ENCODE measurements at regions not wholly inside any gene's neighbourhood (a gene's known extent, or its start where the extent isn't known, plus 50 kb on each side); places are given as distances from the start of the nearest gene placed in this dataset.
A peak's percentile ranks its signal among the peaks of the same experiment; 100 is the strongest.

DNA sequence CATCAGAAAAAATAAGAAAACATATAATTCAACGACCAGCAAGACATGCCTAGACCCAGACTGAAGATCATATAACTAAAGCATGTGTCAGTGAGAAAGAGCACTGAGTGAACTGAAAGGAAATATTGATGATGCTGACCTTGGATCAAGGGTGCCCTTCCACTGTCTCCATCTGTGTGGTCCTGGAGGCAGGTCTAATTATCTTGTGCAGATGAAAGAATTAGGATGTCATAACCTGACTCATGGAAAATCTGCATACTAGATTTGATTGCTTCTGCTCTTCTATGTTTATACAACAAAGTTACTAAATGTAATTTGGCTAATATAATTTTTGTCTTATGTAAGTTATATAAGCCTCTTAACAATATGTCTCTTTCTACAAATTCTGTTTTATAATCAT is 264.6 kb upstream of the TGFBR2 start:
- DNase-seq (no peak), ATAC-seq (no peak)
- Histone ChIP-seq H3K4me1 (peaks cover 0 to 48% (median 26%) of the 10 kb centered on the region in 9 donors), H3K9me3 (peaks cover 0 to 4% (median 0%) of the 10 kb centered on the region in 11 donors), H3K27ac (peak overlapping the region in 6 of 10 donors; percentile 53 to 72 (median 63)), H3K27me3 (no peaks in the 10 kb centered on the region), H3K36me3 (no peaks in the 10 kb centered on the region), H3K4me3 (no peak overlapping the region)
- intact Hi-C loops (cut with DNase I): loop anchor here in 3 of 10 donors (10.0 kb wide), 3 partner anchors 107 to 353 kb away; partner anchors contain the start of gene TGFBR2 (in 1 of the 3)
- WGBS, 2 donors: 91 to 92% methylated on average over 1 of the region's 1 CpG
- TF ChIP-seq, protein P1, sequence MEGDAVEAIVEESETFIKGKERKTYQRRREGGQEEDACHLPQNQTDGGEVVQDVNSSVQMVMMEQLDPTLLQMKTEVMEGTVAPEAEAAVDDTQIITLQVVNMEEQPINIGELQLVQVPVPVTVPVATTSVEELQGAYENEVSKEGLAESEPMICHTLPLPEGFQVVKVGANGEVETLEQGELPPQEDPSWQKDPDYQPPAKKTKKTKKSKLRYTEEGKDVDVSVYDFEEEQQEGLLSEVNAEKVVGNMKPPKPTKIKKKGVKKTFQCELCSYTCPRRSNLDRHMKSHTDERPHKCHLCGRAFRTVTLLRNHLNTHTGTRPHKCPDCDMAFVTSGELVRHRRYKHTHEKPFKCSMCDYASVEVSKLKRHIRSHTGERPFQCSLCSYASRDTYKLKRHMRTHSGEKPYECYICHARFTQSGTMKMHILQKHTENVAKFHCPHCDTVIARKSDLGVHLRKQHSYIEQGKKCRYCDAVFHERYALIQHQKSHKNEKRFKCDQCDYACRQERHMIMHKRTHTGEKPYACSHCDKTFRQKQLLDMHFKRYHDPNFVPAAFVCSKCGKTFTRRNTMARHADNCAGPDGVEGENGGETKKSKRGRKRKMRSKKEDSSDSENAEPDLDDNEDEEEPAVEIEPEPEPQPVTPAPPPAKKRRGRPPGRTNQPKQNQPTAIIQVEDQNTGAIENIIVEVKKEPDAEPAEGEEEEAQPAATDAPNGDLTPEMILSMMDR (IDR thresholded peaks at IDR 0.05): no peak

DNA sequence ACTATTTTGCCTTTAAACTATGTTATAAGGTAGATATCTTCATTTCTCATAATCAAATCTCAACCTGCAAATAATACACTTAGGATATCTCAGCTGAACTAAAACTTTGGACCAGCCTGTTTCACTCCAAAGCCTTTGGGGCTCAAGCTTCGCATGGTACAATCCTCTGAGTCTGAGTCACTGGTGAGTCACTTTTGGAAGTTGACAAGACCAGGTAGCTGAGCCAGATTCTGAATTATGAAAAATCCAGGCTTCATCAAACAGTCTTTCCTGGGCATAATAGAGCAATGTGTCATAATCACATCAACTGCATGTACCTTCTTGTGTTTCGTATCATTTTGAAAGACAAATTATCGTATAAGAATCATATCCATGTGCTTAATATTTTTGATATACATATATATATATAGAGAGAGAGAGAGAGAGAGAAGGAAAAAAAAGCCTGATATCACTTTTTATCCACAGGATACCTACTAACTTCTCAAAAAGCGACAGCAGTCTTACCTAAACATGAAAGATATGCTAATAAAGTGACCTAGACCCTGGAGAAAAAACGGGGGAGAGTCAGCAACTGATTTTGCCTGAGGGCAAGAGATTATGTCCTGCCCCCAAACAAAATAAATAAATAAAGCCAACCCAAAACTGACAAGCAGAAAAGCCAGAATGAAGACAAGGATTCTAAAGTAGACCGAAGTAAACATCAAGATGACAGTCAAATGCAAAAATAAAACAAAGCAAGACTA is 263.9 kb upstream of the TGFBR2 start:
- Histone ChIP-seq H3K27me3 (no peaks in the 10 kb centered on the region), H3K4me1 (peaks cover 0 to 54% (median 26%) of the 10 kb centered on the region in 9 donors), H3K9me3 (peaks cover 0 to 2% (median 0%) of the 10 kb centered on the region in 11 donors), H3K36me3 (no peaks in the 10 kb centered on the region), H3K4me3 (no peak overlapping the region), H3K27ac (peak overlapping the region in 9 of 10 donors; percentile 3 to 72 (median 57))
- ATAC-seq (peak in 7 of 8 donors; percentile 80 to 97 (median 87)), DNase-seq (peak in 1 of 2 donors; percentile 25)
- intact Hi-C loops (cut with DNase I): loop anchor here in 3 of 10 donors (10.0 kb wide), 3 partner anchors 108 to 352 kb away; partner anchors contain the start of gene TGFBR2 (in 1 of the 3)
- TF ChIP-seq, protein P1 (IDR thresholded peaks at IDR 0.05): no peak
- 59 to 69% methylated on average over 6 of the region's 6 CpGs for WGBS, 2 donors

DNA sequence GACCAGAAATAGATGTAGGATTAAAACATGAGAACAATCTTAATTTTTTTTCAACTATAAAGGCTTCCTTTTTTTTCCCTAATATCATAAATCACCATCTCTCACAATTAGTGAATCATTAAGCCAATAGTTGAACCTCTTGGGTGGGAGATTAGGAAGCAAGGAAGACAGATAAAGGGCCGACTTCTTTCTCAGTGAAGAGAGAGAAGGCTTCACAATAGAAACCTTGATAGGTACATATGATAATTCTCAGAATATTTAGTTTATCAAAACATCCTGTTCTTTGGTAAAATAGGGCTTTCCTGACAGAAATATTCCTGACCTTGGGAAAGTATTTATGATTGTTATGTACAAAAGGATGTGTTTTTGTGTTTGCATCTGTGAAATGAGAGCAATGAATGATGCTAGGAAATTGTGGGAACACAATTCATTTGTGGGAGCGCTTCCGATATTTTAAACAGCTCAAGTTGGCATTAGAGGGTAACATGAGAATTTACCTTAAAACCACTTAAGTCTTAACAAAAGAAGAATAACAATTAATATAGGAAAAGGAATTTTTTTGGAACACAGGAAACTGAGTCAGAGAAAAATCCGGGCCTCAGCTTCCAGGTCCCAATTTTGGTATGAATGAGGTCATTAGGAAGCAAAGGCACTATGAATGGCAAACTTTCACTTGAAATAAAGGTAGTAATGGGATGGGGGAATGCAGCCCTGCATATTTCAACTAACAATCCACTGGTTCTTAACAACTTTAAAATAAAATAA is 263.2 kb upstream of the TGFBR2 start:
- intact Hi-C loops (cut with DNase I): loop anchor here in 3 of 10 donors (10.0 kb wide), 3 partner anchors 108 to 352 kb away; partner anchors contain the start of gene TGFBR2 (in 1 of the 3)
- ATAC-seq: peak in 4 of 8 donors; percentile 48 to 66 (median 54)
- 62 to 65% methylated on average over 4 of the region's 4 CpGs for WGBS, 2 donors

More for the DNA sequence above, 263.2 kb upstream of the TGFBR2 start:
- Histone ChIP-seq H3K27ac (peak overlapping the region in 9 of 10 donors; percentile 3 to 72 (median 57)), H3K9me3 (no peaks in the 10 kb centered on the region), H3K4me1 (peaks cover 0 to 62% (median 30%) of the 10 kb centered on the region in 9 donors), H3K4me3 (no peak overlapping the region), H3K27me3 (no peaks in the 10 kb centered on the region), H3K36me3 (no peaks in the 10 kb centered on the region)
- DNase-seq: no peak
- TF ChIP-seq, protein P1 (IDR thresholded peaks at IDR 0.05): no peak

Data from heart right ventricle (tissue), 16 donors.